Renal cortex interstitium (tissue), 11 donors: ENCODE measurements at regions not wholly inside any gene's neighbourhood (a gene's known extent, or its start where the extent isn't known, plus 50 kb on each side); places are given as distances from the start of the nearest gene placed in this dataset.

ENCODE experiments used
- DNase-seq, 11 donors: peaks; one replicate each; pipeline ENCODE4 v3.0.0-alpha.2; 2013; ENCODE audit warnings: low read depth in 9 of 11, low spot score in 4 of 11; ENCODE audit errors: extremely low read depth in 1 of 11

GRCh38 chr10:4312051-4312835 is 513.8 kb upstream of the AKR1E2 start:
- DNase-seq: peak in 1 of 11 donors; percentile 11

- no peak for DNase-seq
Observed at GRCh38 chr10:4310172-4310571, 515.8 kb upstream of the AKR1E2 start.

DNA sequence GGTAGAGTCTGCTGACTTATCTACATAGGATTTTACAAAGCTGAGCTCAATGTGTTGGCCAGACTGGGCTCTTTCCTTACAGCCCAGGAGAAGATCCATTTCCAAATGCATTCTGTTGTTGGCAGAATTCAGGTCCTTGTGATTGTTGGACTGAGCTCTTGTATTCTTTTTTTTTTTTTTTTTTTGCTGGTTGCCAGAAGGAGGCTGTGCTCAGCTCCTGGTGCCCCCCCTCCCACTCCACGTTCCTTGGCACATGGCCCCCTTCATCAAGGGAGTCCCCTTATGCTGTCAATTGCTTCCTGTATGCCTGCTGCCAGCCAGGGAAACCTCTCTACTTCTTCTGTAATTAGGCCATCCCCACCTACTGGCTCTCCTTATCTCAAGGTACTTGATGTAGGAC is 518.1 kb upstream of the AKR1E2 start:
- no peak for DNase-seq

- DNase-seq: no peak
Observed at GRCh38 chr10:4306871-4307270, 519.1 kb upstream of the AKR1E2 start.

DNA sequence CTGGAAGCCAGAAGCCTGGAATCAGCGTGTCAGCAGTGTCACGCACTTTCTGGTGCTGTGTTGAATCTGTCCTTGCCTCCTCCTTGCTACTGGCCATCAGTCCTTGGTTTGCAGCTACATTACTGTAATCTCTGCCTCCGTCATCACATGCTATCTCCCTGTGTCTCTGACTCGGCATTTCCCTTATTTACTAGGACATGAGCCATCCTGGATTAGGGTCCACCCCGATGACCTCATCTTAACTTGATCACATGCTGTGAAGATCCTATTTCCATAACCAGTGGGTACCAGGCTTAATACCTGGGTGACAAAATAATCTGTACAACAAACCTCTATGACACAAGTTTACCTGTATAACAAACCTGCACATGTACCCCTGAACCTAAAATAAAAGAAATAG is 518.0 kb upstream of the KLF6 start:
- no peak for DNase-seq

DNA sequence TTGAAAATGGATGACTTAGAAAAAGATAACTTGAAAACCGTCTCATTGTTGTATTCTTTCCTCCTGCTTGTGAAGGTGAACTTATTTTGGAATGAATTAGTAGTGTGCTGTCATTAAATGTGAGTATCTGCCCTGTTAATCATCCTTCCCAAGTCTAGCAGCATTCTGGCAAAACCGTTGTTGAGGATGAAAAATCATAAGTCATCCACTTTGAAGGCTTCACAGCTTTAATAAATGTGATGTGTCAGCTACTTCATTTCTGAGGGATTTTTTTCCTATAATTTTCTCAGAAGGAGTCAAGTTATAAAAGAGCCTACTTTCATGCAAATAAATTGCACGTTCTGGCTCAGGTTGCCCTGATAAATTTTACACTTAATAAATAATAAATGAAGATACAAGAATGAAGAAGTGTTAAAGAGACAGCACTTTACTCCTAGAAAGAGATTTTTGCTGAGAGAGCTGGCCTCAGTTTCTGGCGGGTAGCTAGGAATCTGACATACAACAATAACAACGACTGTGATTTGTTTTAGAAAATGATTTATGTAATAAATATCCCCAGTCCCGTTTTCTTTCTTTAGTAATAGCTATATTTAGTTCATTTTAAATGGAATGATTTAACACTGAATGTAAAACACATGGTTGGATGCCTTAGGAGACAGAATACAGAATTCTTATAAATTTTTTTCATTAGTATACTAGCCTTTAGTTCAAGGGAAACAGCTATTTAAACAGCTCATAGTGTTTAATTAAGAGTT is 516.5 kb upstream of the KLF6 start:
- DNase-seq: peak in 2 of 11 donors; percentile 9 to 14

GRCh38 chr10:4296161-4296560 is 511.2 kb upstream of the KLF6 start:
- DNase-seq: no peak

GRCh38 chr10:4294996-4295792 is 510.2 kb upstream of the KLF6 start:
- DNase-seq: no peak

GRCh38 chr10:4294271-4294670 is 509.3 kb upstream of the KLF6 start:
- DNase-seq: no peak

- no peak for DNase-seq
Observed at GRCh38 chr10:4291990-4292389, 507.0 kb upstream of the KLF6 start.

GRCh38 chr10:4285121-4285520 is 500.1 kb upstream of the KLF6 start:
- DNase-seq: no peak

DNA sequence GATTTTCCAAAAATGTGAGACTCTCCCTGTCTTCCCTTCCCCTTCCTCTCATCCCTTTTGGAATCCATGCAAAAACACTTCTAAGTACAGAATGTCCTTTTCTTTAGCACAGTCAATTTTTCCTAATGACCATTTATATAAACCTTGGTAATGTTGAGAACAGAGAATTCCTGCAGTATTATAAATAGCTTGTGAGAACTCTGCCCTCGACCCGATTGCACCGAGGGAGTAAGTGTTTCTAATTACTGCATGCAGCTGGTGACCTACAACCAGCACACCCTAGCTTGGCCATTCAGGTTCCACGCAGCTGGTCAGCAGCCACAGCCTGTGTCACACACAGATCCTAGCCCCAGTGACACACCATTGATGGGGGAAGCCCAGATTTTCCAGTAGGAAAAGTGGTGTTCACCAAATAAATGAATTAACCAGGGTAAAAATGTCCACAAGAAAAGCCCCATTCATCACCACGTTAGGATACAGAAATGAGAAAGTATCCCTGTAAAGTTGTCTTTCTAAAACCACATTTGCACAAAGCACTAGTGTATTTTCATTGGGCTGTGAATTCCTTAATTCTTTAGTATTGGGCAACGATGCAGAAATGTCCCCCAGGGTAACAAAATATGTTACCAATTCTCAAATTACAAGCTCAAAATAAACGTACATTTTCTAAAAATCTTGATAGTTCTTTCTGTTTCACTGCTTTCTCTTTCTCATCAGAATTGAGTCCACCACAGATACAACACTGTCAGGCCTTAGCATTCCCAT is 499.0 kb upstream of the KLF6 start:
- peak in 5 of 11 donors; percentile 11 to 46 (median 34) for DNase-seq

DNA sequence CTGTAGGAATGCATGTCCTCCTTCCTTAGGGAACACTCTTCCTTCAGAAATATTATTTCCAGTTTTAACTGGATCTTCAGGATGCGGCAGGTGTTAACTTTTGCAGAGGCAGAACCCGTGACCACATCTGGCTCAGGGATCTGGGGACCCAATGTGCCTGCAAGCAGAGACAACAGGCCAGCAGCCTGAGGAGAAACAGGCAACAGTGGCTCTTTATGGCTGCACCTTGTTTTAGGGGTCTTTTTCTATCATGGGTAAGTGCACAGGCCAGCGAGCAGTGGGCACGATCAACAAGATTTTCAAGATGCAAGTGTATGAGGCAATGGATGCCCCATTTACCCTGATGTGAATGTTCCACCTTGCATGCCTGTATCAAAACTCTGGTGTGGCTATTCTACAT is 497.5 kb upstream of the KLF6 start:
- no peak for DNase-seq

- no peak for DNase-seq
Observed at GRCh38 chr10:4281190-4281825, 496.3 kb upstream of the KLF6 start.

- DNase-seq: no peak
Observed at GRCh38 chr10:4280461-4281189, 495.6 kb upstream of the KLF6 start.

- DNase-seq: no peak
Observed at GRCh38 chr10:4279655-4280054, 494.6 kb upstream of the KLF6 start.

DNA sequence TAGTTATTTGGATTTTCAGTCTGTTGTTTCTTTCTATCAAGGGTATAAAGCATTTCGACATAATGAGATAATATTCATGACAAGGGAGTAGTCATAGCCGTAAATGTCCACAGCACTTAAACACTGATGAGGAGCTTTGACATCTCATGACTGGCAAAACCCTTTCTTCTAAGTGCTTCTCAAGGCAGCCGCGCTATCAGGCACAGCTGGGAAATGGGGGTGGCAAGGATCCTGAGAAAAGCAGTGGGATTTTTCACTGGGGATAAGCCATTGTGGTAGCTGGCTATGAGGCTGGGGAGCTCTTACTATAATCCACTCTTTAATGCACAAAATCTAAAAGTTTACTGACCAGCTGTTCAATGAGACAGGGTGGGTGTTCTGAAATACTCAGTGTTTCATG is 493.2 kb upstream of the KLF6 start:
- DNase-seq: no peak

GRCh38 chr10:4276151-4276550 is 491.1 kb upstream of the KLF6 start:
- DNase-seq: no peak
